Cardiac muscle cell (in vitro differentiated cells and primary cell): ENCODE measurements at regions not wholly inside any gene's neighbourhood (a gene's known extent, or its start where the extent isn't known, plus 50 kb on each side); places are given as distances from the start of the nearest gene placed in this dataset.

Experiments used
- DNase-seq, 2 donors: peaks; one replicate each; pipeline versions ENCODE4 v3.0.0 to v3.0.0-alpha.2; 2010 to 2017; ENCODE audit warnings: low read depth in 1 of 2, low spot score in 1 of 2
- H3K27ac ChIP-seq: fragments of 200-600 bp; sonication (generic); 2 replicates; pipeline ENCODE4 v1.5.1; 2016
- H3K27me3 ChIP-seq: fragments of 200-600 bp; sonication (generic); 2 replicates; pipeline ENCODE4 v1.6.0; 2016; ENCODE audit warnings: control low read depth
- H3K36me3 ChIP-seq: fragments of 200-600 bp; sonication (generic); 2 replicates; pipeline ENCODE4 v1.5.1; 2016; ENCODE audit warnings: control low read depth
- H3K4me1 ChIP-seq: fragments of 200-600 bp; sonication (generic); 2 replicates; pipeline ENCODE4 v1.8.1; 2017; ENCODE audit warnings: low read depth, mild to moderate bottlenecking, mixed run types
- H3K4me3 ChIP-seq: fragments of 200-600 bp; sonication (generic); 2 replicates; pipeline ENCODE4 v1.5.1; 2016; ENCODE audit warnings: mild to moderate bottlenecking
- H3K9me3 ChIP-seq: fragments of 200-600 bp; sonication (generic); 2 replicates; pipeline ENCODE4 v1.5.1; 2017; ENCODE audit warnings: low read depth, mild to moderate bottlenecking, control low read depth
- CTCF ChIP-seq: IDR thresholded peaks from 2 replicates; pipeline ENCODE4 v1.5.1; 2012; ENCODE audit warnings: low read depth, mild to moderate bottlenecking, low read length

DNA sequence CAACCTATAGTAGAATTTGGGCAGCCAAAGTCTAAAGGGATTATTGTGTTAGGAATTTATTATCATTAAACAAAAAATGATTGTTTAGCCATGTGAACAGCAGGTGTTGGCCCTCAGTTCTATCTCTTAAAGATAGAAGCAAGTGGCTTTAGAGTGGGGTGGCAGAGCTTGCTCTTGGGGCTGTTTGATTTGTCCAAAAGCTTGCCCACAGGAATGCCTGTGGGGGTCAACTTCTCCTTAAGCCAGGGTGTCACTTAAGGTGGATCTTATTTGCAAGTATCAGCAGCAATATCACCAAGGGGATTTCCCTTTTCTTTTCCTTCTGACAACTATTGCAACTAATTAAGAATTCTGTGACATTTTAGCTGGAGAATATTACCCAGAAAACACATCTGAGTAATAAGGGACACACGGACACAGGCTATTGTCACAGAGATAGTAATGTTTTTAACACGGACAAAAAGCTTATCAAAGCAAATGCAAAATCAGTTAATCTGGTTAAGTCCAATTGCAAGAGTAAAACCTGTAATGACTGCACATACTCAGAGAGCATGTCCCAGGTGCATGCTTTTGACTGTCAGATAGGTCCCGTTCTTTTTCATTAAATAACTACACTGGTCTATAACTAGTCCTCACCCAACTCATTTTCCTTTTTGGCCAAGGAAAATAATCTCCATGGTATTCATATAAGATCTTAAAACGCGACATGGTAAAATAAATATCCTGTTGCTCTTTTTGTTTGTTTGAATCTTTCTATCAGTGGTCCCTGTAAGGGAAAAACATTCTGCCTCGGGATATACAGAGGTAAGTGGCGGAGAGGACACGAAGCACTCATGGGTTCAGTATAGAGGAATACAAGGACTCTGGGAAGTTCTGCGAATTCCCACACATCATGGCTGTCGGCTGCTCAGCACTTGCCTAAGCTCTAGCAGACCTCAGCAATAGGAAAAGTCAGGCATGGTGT lies 172.1 kb upstream of the RFC3 start:
- Histone ChIP-seq H3K4me1 (no peaks in the 10 kb centered on the region), H3K36me3 (no peaks in the 10 kb centered on the region), H3K4me3 (no peak overlapping the region), H3K9me3 (no peaks in the 10 kb centered on the region), H3K27ac (no peak overlapping the region), H3K27me3 (no peaks in the 10 kb centered on the region)
- DNase-seq, result no peak
- no peak for TF ChIP-seq CTCF

DNA sequence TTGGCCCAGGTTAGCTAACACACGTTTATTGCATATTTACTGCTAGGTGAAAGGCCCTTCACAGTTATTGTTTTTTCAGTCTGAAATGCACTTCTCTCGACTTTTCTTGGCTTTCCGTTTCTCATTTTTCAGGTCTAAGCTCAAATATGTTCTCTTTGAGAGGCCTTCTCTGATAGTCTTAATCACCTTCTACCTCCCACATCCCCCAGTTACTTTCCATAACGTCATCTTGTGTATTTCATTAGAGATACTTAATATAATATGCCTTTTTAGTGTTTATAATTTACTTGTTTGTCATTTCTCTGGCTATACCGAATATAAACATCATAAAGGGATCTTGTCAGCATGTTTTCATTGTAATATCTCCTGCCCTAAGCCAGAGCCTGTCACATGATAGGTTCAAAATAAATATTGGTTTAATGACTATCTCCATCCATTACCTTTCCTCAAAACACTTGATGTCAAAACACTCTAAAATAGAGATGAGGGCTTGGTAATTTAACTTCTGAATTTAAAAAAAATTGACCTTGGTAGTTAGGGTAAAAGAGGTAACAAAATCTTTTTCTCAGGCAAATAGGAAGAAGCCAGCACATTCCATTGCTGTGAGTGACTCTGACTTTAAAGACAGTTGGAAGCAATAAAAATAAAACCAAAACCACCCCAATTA lies 168.6 kb upstream of the RFC3 start:
- Histone ChIP-seq H3K27me3 (no peaks in the 10 kb centered on the region), H3K4me1 (no peaks in the 10 kb centered on the region), H3K4me3 (no peak overlapping the region), H3K9me3 (no peaks in the 10 kb centered on the region), H3K27ac (no peak overlapping the region), H3K36me3 (no peaks in the 10 kb centered on the region)
- no peak for TF ChIP-seq CTCF
- DNase-seq, result no peak

DNA sequence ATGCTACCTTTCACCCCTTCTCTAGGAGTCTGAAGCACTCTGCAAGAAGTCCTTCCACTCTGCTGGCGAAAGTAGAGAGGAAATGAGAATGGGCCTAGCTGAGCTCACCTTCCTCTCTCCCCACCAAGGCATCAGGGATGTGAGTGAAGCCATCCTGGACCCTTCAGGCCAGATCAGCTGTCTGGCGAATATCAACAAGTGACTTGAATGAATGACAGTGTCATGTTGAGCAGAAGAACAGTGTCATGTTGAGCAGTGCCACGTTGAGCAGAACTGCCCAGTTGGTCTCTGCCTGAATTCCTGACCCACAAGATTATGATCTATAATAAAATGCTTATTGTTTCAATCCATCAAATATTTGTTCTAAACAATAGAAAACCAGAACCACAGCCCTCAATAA lies 166.2 kb upstream of the RFC3 start:
- Histone ChIP-seq H3K36me3 (no peaks in the 10 kb centered on the region), H3K27me3 (no peaks in the 10 kb centered on the region), H3K27ac (no peak overlapping the region), H3K4me1 (no peaks in the 10 kb centered on the region), H3K9me3 (no peaks in the 10 kb centered on the region), H3K4me3 (no peak overlapping the region)
- TF ChIP-seq CTCF, result no peak
- DNase-seq, result no peak

- Histone ChIP-seq H3K27me3 (no peaks in the 10 kb centered on the region), H3K36me3 (no peaks in the 10 kb centered on the region), H3K4me3 (no peak overlapping the region), H3K4me1 (no peaks in the 10 kb centered on the region), H3K27ac (no peak overlapping the region), H3K9me3 (no peaks in the 10 kb centered on the region)
- DNase-seq, result no peak
- no peak for TF ChIP-seq CTCF
Measured at GRCh38 chr13:33657274-33657673, 160.7 kb upstream of the RFC3 start.

GRCh38 chr13:33659466-33659865 lies 158.5 kb upstream of the RFC3 start:
- TF ChIP-seq CTCF, result no peak
- Histone ChIP-seq H3K4me1 (no peaks in the 10 kb centered on the region), H3K36me3 (no peaks in the 10 kb centered on the region), H3K4me3 (no peak overlapping the region), H3K27ac (no peak overlapping the region), H3K27me3 (no peaks in the 10 kb centered on the region), H3K9me3 (no peaks in the 10 kb centered on the region)
- DNase-seq, result no peak
